Epithelial cell of esophagus (primary cell): ENCODE measurements at regions not wholly inside any gene's neighbourhood (a gene's known extent, or its start where the extent isn't known, plus 50 kb on each side); places are given as distances from the start of the nearest gene placed in this dataset.

ENCODE experiments used
- DNase-seq: peaks from one replicate; pipeline ENCODE4 v3.0.0; 2010; ENCODE audit warnings: low read depth
- H3K4me3 ChIP-seq: 2 replicates; pipeline ENCODE4 v1.5.1; 2011; ENCODE audit warnings: mild to moderate bottlenecking, low read length, control low read depth
- CTCF ChIP-seq: IDR thresholded peaks from 2 replicates; pipeline ENCODE4 v1.5.1; 2011; ENCODE audit warnings: low read depth, mild to moderate bottlenecking, low read length, control low read depth, inconsistent platforms; ENCODE audit not compliant: insufficient read depth; ENCODE audit errors: missing control alignments

- no peak for DNase-seq
- no peak for TF ChIP-seq CTCF
- no peak overlapping the region for H3K4me3 ChIP-seq
Measured at GRCh38 chr9:7407246-7407645, 392.3 kb downstream of the DMAC1 start.

- DNase-seq = no peak
- TF ChIP-seq CTCF = no peak
- H3K4me3 ChIP-seq = no peak overlapping the region
Measured at GRCh38 chr9:7405924-7406604, 393.5 kb downstream of the DMAC1 start.

- TF ChIP-seq CTCF = no peak
- DNase-seq = no peak
- H3K4me3 ChIP-seq = no peak overlapping the region
Measured at GRCh38 chr9:7403839-7404487, 395.6 kb downstream of the DMAC1 start.

- H3K4me3 ChIP-seq = no peak overlapping the region
- TF ChIP-seq CTCF = no peak
- DNase-seq = no peak
Measured at GRCh38 chr9:7403028-7403389, 396.6 kb downstream of the DMAC1 start.

GRCh38 chr9:7402334-7403027, 397.1 kb downstream of the DMAC1 start:
- TF ChIP-seq CTCF = no peak
- H3K4me3 ChIP-seq = no peak overlapping the region
- no peak for DNase-seq

- TF ChIP-seq CTCF = no peak
- no peak overlapping the region for H3K4me3 ChIP-seq
- DNase-seq = no peak
Measured at GRCh38 chr9:7401116-7401515, 398.5 kb downstream of the DMAC1 start.
